H1 (cell line): ENCODE measurements at regions not wholly inside any gene's neighbourhood (a gene's known extent, or its start where the extent isn't known, plus 50 kb on each side); places are given as distances from the start of the nearest gene placed in this dataset.
A peak's percentile ranks its signal among the peaks of the same experiment; 100 is the strongest.

Source experiments
- CTCF ChIA-PET: fragments of 300-600 bp; sonication (Branson Sonifier 250); formaldehyde crosslinking; loops from one replicate; lab custom pipeline; 2021; ENCODE audit not compliant: partially characterized antibody; lab: Charles Lee
- POLR2A ChIA-PET: fragments of 300-600 bp; sonication (Branson Sonifier 250); formaldehyde crosslinking; loops from one replicate; lab custom pipeline; 2021; ENCODE audit warnings: inconsistent platforms; ENCODE audit not compliant: partially characterized antibody; lab: Charles Lee
- DNase-seq, 2 experiments: peaks; one replicate each; pipeline versions ENCODE4 v3.0.0 to v3.0.0-alpha.2; 2010 to 2022; ENCODE audit warnings: low spot score in 2 of 2, low read depth in 1 of 2, mixed read lengths in 1 of 2
- FAIRE-seq: peaks from 2 replicates; lab custom pipeline; 2011; peaks lifted over from hg19 to GRCh38; lab: Jason Lieb, UNC
- H2AFZ ChIP-seq: 2 replicates; pipeline ENCODE4 v1.8.1; 2012; ENCODE audit warnings: low read length, inconsistent platforms
- H2AK5ac ChIP-seq: 2 replicates; pipeline ENCODE4 v1.6.1; 2013; ENCODE audit warnings: low read depth, low read length
- H2BK120ac ChIP-seq: replicated peaks from 2 replicates; pipeline ENCODE3; 2013; ENCODE audit warnings: low read depth, low read length, inconsistent platforms
- H2BK12ac ChIP-seq: 2 replicates; pipeline ENCODE4 v1.6.1; 2013; ENCODE audit warnings: low read depth, low read length
- H2BK15ac ChIP-seq: 2 replicates; pipeline ENCODE4 v1.6.1; 2013; ENCODE audit warnings: low read length
- H2BK20ac ChIP-seq: 2 replicates; pipeline ENCODE4 v1.6.1; 2013; ENCODE audit warnings: low read length
- H2BK5ac ChIP-seq: 2 replicates; pipeline ENCODE4 v1.6.1; 2013; ENCODE audit warnings: low read depth, low read length
- H3K14ac ChIP-seq: 2 replicates; pipeline ENCODE4 v1.6.1; 2013; ENCODE audit warnings: inconsistent platforms; ENCODE audit not compliant: insufficient read length
- H3K18ac ChIP-seq: 2 replicates; pipeline ENCODE4 v1.6.1; 2013; ENCODE audit warnings: low read length; ENCODE audit errors: extremely low read depth
- H3K23ac ChIP-seq: 2 replicates; pipeline ENCODE4 v1.6.1; 2013; ENCODE audit warnings: inconsistent platforms; ENCODE audit not compliant: insufficient read length
- H3K23me2 ChIP-seq: 2 replicates; pipeline ENCODE4 v1.6.1; 2013; ENCODE audit warnings: low read depth, low read length
- H3K27ac ChIP-seq: 2 replicates; pipeline ENCODE4 v1.6.1; 2011; ENCODE audit warnings: low read depth, low read length, inconsistent platforms
- H3K27me3 ChIP-seq, 4 experiments: replicated peaks in 1 of 4; 1 replicate in 1 of 4; 2 replicates in 3 of 4; pipeline versions ENCODE4 v1.6.1 to v1.8.1; 2011 to 2013; ENCODE audit warnings: low read length in 3 of 4, mild to moderate bottlenecking in 3 of 4, inconsistent platforms in 2 of 4, mixed read lengths in 2 of 4, moderate library complexity in 1 of 4; ENCODE audit not compliant: control insufficient read depth in 3 of 4, insufficient read depth in 3 of 4; ENCODE audit errors: extremely low read depth in 1 of 4
- H3K36me3 ChIP-seq, 4 experiments: 2 replicates each; pipeline versions ENCODE4 v1.6.1 to v1.8.1; 2011 to 2013; ENCODE audit warnings: mild to moderate bottlenecking in 4 of 4, low read length in 3 of 4, moderate library complexity in 2 of 4, control low read depth in 1 of 4, inconsistent platforms in 1 of 4; ENCODE audit not compliant: insufficient read depth in 4 of 4, control insufficient read depth in 2 of 4
- H3K4ac ChIP-seq: replicated peaks from 2 replicates; pipeline ENCODE3; 2013; ENCODE audit warnings: low read length, low read depth, mixed read lengths, inconsistent platforms; ENCODE audit not compliant: insufficient read length
- H3K4me1 ChIP-seq, 4 experiments: replicated peaks in 1 of 4; 1 replicate in 1 of 4; 2 replicates in 3 of 4; pipeline versions ENCODE4 v1.6.1 to v1.8.1; 2011 to 2013; ENCODE audit warnings: low read length in 3 of 4, inconsistent platforms in 2 of 4, mixed read lengths in 1 of 4; ENCODE audit not compliant: insufficient read depth in 4 of 4, control insufficient read depth in 3 of 4
- H3K4me2 ChIP-seq, 2 experiments: 2 replicates each; pipeline versions ENCODE4 v1.6.1 to v1.8.1; 2011 to 2013; ENCODE audit warnings: low read depth in 2 of 2, low read length in 2 of 2, control low read depth in 1 of 2, inconsistent platforms in 1 of 2, mild to moderate bottlenecking in 1 of 2; ENCODE audit not compliant: insufficient read depth in 1 of 2
- H3K4me3 ChIP-seq, 4 experiments: fragments of 200-600, 300-600 bp in 1 of 4; sonication (generic), shearing (Covaris generic), sonication (Bioruptor Twin) in 1 of 4; 2 replicates each; pipeline versions ENCODE4 v1.5.1 to v1.8.1; 2011 to 2016; ENCODE audit warnings: low read length in 4 of 4, low read depth in 3 of 4, control low read depth in 2 of 4, inconsistent platforms in 2 of 4, mild to moderate bottlenecking in 2 of 4, mixed read lengths in 1 of 4, moderate library complexity in 1 of 4; ENCODE audit not compliant: insufficient read depth in 2 of 4; ENCODE audit errors: extremely low read depth in 1 of 4
- H3K56ac ChIP-seq: replicated peaks from 2 replicates; pipeline ENCODE3; 2013; ENCODE audit warnings: low read depth, mild to moderate bottlenecking, mixed read lengths, low read length, inconsistent platforms; ENCODE audit not compliant: insufficient read length
- H3K79me1 ChIP-seq: 2 replicates; pipeline ENCODE4 v1.6.1; 2013; ENCODE audit warnings: low read depth, low read length, control low read depth
- H3K79me2 ChIP-seq, 2 experiments: 2 replicates each; pipeline versions ENCODE4 v1.6.1 to v1.8.1; 2012 to 2013; ENCODE audit warnings: low read length in 2 of 2, mild to moderate bottlenecking in 2 of 2, inconsistent platforms in 1 of 2; ENCODE audit not compliant: insufficient read depth in 2 of 2, control insufficient read depth in 1 of 2
- H3K9ac ChIP-seq, 4 experiments: replicated peaks in 1 of 4; 1 replicate in 1 of 4; 2 replicates in 3 of 4; pipeline versions ENCODE4 v1.6.1 to v1.8.1; 2011 to 2013; ENCODE audit warnings: low read depth in 3 of 4, low read length in 3 of 4, control low read depth in 2 of 4, mild to moderate bottlenecking in 2 of 4, moderate library complexity in 2 of 4, inconsistent platforms in 1 of 4; ENCODE audit errors: extremely low read depth in 1 of 4
- H3K9me3 ChIP-seq, 2 experiments: 2 replicates each; pipeline versions ENCODE4 v1.6.1 to v1.8.1; 2012 to 2013; ENCODE audit warnings: mild to moderate bottlenecking in 2 of 2, moderate library complexity in 2 of 2, control low read depth in 1 of 2, inconsistent platforms in 1 of 2, low read depth in 1 of 2, low read length in 1 of 2, mixed read lengths in 1 of 2; ENCODE audit not compliant: insufficient read depth in 2 of 2
- H4K20me1 ChIP-seq, 2 experiments: replicated peaks in 1 of 2; 2 replicates each; pipeline versions ENCODE3 to v1.8.1; 2011 to 2013; ENCODE audit warnings: inconsistent platforms in 2 of 2, low read length in 2 of 2, mild to moderate bottlenecking in 1 of 2; ENCODE audit not compliant: insufficient read depth in 2 of 2, control insufficient read depth in 1 of 2
- H4K5ac ChIP-seq: 2 replicates; pipeline ENCODE4 v1.6.1; 2013; ENCODE audit warnings: low read length, low read depth, mixed read lengths, inconsistent platforms; ENCODE audit not compliant: insufficient read length
- H4K8ac ChIP-seq: 2 replicates; pipeline ENCODE4 v1.8.0; 2013; ENCODE audit warnings: mild to moderate bottlenecking, moderate library complexity, low read length, inconsistent platforms; ENCODE audit not compliant: insufficient read depth; ENCODE audit errors: extremely low read depth
- H4K91ac ChIP-seq: replicated peaks from 2 replicates; pipeline ENCODE3; 2013; ENCODE audit warnings: low read length, mixed read lengths, inconsistent platforms; ENCODE audit not compliant: insufficient read length
- BACH1 ChIP-seq: IDR thresholded peaks from 2 replicates; pipeline ENCODE4 v1.6.1; 2012; ENCODE audit warnings: low read length, improper control_type of control experiment
- CHD1 ChIP-seq: IDR thresholded peaks from 2 replicates; pipeline ENCODE4 v1.6.1; 2012; ENCODE audit warnings: low read depth, low read length, improper control_type of control experiment
- CTBP2 ChIP-seq: IDR thresholded peaks from 2 replicates; pipeline ENCODE4 v1.7.0; 2011; ENCODE audit warnings: borderline replicate concordance, mild to moderate bottlenecking, moderate library complexity, mixed read lengths, low read length; ENCODE audit not compliant: insufficient read depth, insufficient read length
- EP300 ChIP-seq, 2 experiments: IDR thresholded peaks; 1 replicate in 1 of 2; 2 replicates in 1 of 2; pipeline ENCODE4 v1.6.1; 2011 to 2012; ENCODE audit warnings: low read depth in 2 of 2, low read length in 2 of 2, mild to moderate bottlenecking in 2 of 2, borderline replicate concordance in 1 of 2, inconsistent platforms in 1 of 2, moderate library complexity in 1 of 2
- GTF2F1 ChIP-seq: IDR thresholded peaks from 2 replicates; pipeline ENCODE4 v1.6.1; 2012; ENCODE audit warnings: low read depth, low read length, improper control_type of control experiment, borderline replicate concordance
- JUN ChIP-seq: IDR thresholded peaks from 2 replicates; pipeline ENCODE4 v1.6.1; 2011; ENCODE audit warnings: low read depth, mild to moderate bottlenecking, improper control_type of control experiment, low read length
- KDM4A ChIP-seq: IDR thresholded peaks from one replicate; pipeline ENCODE4 v1.7.1; 2012; ENCODE audit warnings: low read depth, mild to moderate bottlenecking, moderate library complexity, low read length, inconsistent platforms; ENCODE audit not compliant: severe bottlenecking
- KDM5A ChIP-seq: fragments of 200-600 bp; IDR thresholded peaks from 2 replicates; pipeline ENCODE4 v1.7.1; 2012; ENCODE audit warnings: mild to moderate bottlenecking, low read length, inconsistent platforms, mixed read lengths
- RNF2 ChIP-seq: fragments of 200-900, 300-1000 bp; sonication (generic); IDR thresholded peaks from 2 replicates; pipeline ENCODE4 v1.7.1; 2016; ENCODE audit warnings: borderline replicate concordance, low read depth, mild to moderate bottlenecking, antibody characterized with exemption, low read length; ENCODE audit not compliant: poor library complexity, severe bottlenecking; ENCODE audit errors: missing control alignments
- SIN3A ChIP-seq, 2 experiments: IDR thresholded peaks in 1 of 2; conservative IDR thresholded peaks in 1 of 2; 2 replicates each; pipeline ENCODE4 v1.6.1; 2011 to 2012; ENCODE audit warnings: low read length in 2 of 2, improper control_type of control experiment in 1 of 2, low read depth in 1 of 2, mild to moderate bottlenecking in 1 of 2
- SIRT6 ChIP-seq: IDR thresholded peaks from one replicate; pipeline ENCODE4 v1.7.1; 2012; ENCODE audit warnings: low read length, inconsistent platforms
- SP2 ChIP-seq: IDR thresholded peaks from 2 replicates; pipeline ENCODE4 v1.6.1; 2012; ENCODE audit warnings: mild to moderate bottlenecking, low read length, inconsistent platforms
- TEAD4 ChIP-seq: IDR thresholded peaks from 2 replicates; pipeline ENCODE4 v1.6.1; 2012; ENCODE audit warnings: low read depth, low read length, inconsistent platforms, mixed read lengths
- YY1 ChIP-seq: IDR thresholded peaks from 2 replicates; pipeline ENCODE4 v1.6.1; 2011; ENCODE audit warnings: low read depth, mild to moderate bottlenecking, low read length
- WGBS, 2 experiments: shearing (Covaris generic) in 1 of 2; methylation state at CpG; one replicate each; pipeline versions ENCODE4 v1.1.6 to v1.1.7; 2013 to 2015; ENCODE audit warnings: low lambda C conversion rate in 2 of 2, mixed read lengths in 2 of 2, inconsistent platforms in 1 of 2, low coverage in 1 of 2, missing lambda C conversion rate in 1 of 2; ENCODE audit not compliant: insufficient replicate concordance in 2 of 2, insufficient coverage in 1 of 2, insufficient read length in 1 of 2; ENCODE audit errors: extremely low coverage in 1 of 2, missing lambda C conversion rate in 1 of 2; 5-methylcytosine and 5-hydroxymethylcytosine counted together

GRCh38 chr1:189313488-189313887 is 1164.2 kb downstream of the BRINP3 start:
- DNase-seq (no peak), FAIRE-seq (no peak)
- H2AFZ ChIP-seq, result no peak overlapping the region; the same call in 1 of the 2 replicates
- H2BK12ac ChIP-seq, result no peak overlapping the region
- H3K56ac ChIP-seq, result no peak overlapping the region
- H3K23me2 ChIP-seq, result no peaks in the 10 kb centered on the region; the same call in 1 of the 2 replicates
- H2BK15ac ChIP-seq, result no peak overlapping the region
- no peak overlapping the region for H2BK5ac ChIP-seq
- WGBS, 2 experiments, result 93% methylated on average over 2 of the region's 2 CpGs; no CpG with 5 or more reads in 1 of the 2 experiments
- H3K79me2 ChIP-seq, result no peaks in the 10 kb centered on the region
- H3K27ac ChIP-seq, result 0 out of 2 replicates have a peak overlapping the region, but pooled peaks have one; percentile 9
- no peaks in the 10 kb centered on the region for H3K79me1 ChIP-seq
- no peak overlapping the region for H4K91ac ChIP-seq
- no peaks in the 10 kb centered on the region for H3K9me3 ChIP-seq
- ChIA-PET CTCF (interaction anchor here (0.6 kb wide), 1 partner anchor 1957 kb away, joined by 3 read pairs; no protein-coding TSS in a partner anchor), POLR2A (no interaction called here)
- no peak overlapping the region for H3K4me3 ChIP-seq
- H3K18ac ChIP-seq, result no peak overlapping the region
- H3K14ac ChIP-seq, result no peak overlapping the region
- H4K20me1 ChIP-seq, result no peaks in the 10 kb centered on the region
- no peak overlapping the region for H3K4me2 ChIP-seq
- H3K4ac ChIP-seq, result no peak overlapping the region
- H2AK5ac ChIP-seq, result no peak overlapping the region
- H3K36me3 ChIP-seq, result no peaks in the 10 kb centered on the region
- no peak overlapping the region for H4K8ac ChIP-seq
- no peak overlapping the region for H2BK120ac ChIP-seq
- H2BK20ac ChIP-seq, result no peak overlapping the region
- no peak overlapping the region for H4K5ac ChIP-seq
- H3K9ac ChIP-seq, result no peak overlapping the region
- H3K27me3 ChIP-seq, result no peaks in the 10 kb centered on the region
- peaks cover 0 to 3% (median 1%) of the 10 kb centered on the region in 4 experiments; a peak in 3 of 7 replicates for H3K4me1 ChIP-seq
- no peak overlapping the region for H3K23ac ChIP-seq
- TF ChIP-seq SIRT6, result no peak
- TF ChIP-seq KDM5A, result no peak
- no peak for TF ChIP-seq SP2
- no peak for TF ChIP-seq KDM4A
- TF ChIP-seq TEAD4, result no peak
- TF ChIP-seq CTBP2, result no peak
- TF ChIP-seq JUN, result no peak
- no peak for TF ChIP-seq SIN3A (conservative IDR thresholded peaks at IDR 0.05 in 1 of 2, IDR thresholded peaks at IDR 0.05 in 1 of 2; ENCODE audit: low read depth in 1 of 2, low read length in 2 of 2)
- TF ChIP-seq GTF2F1, result no peak
- no peak for TF ChIP-seq CHD1
- TF ChIP-seq YY1, result no peak
- TF ChIP-seq RNF2, result no peak
- TF ChIP-seq BACH1, result no peak
- TF ChIP-seq EP300 (IDR thresholded peaks at IDR 0.05; ENCODE audit: borderline replicate concordance in 1 of 2, low read depth in 2 of 2, low read length in 2 of 2), result no peak
